ENCODE measurements at regions not wholly inside any gene's neighbourhood (a gene's known extent, or its start where the extent isn't known, plus 50 kb on each side); places are given as distances from the start of the nearest gene placed in this dataset.

- no peak for DNase-seq (ENCODE audit: low spot score)
Measured at GRCh38 chr11:10387206-10388083, 67.6 kb upstream of the AMPD3 start.

GRCh38 chr11:10388101-10388500 is 67.0 kb upstream of the AMPD3 start:
- no peak for DNase-seq (ENCODE audit: low spot score)

GRCh38 chr11:10388574-10388973 is 66.5 kb upstream of the AMPD3 start:
- no peak for DNase-seq (ENCODE audit: low spot score)

GRCh38 chr11:10390375-10390774 is 64.7 kb upstream of the AMPD3 start:
- no peak for DNase-seq (ENCODE audit: low spot score)

GRCh38 chr11:10392095-10393079 is 62.7 kb upstream of the AMPD3 start:
- DNase-seq (ENCODE audit: low spot score): no peak

DNA sequence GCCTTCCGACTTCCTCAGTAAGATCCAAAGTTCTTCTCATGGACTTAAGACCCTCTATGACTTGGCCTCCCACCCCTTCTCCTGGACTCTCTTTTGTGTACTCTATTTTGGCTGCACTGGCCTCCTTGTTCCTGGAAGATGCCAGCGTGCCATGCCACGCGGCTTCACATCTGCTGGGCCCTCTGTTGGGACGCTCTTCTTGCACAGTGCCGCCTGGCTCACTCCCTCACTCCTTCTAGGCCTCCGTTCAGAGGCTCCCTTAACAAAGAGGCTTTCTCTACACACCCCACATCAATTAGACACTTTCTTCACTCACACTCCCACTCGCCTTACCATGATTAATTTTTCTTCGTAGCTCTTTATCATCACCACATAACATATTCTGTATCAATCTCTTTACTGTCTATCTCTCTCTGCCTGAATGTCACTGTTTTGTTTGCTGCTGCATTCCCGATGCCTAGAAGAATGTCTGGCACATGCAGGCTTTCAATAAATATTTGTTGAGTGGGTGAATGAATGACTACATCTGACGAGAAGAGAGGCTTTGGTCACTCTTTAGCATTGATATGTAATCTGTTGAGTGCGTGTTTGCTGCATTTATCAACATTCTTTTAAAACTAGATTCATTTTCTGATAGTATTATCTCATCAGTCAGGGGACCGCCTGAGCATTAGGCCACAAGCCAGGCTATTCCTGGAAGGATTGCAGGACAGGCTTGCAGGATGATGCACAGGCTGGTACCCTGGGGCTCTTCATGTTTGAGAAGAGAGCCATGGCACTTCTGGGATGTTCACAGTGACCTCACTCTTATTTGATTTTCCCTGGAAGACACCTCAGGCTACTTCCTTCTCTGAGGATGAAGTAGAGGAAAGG is 60.6 kb upstream of the AMPD3 start:
- no peak for DNase-seq (ENCODE audit: low spot score)

- DNase-seq (ENCODE audit: low spot score): no peak
Measured at GRCh38 chr11:10395166-10395897, 59.7 kb upstream of the AMPD3 start.

GRCh38 chr11:10396771-10397170 is 58.3 kb upstream of the AMPD3 start:
- no peak for DNase-seq (ENCODE audit: low spot score)

GRCh38 chr11:10397226-10397987 is 57.7 kb upstream of the AMPD3 start:
- DNase-seq (ENCODE audit: low spot score): peak; percentile 74

- no peak for DNase-seq (ENCODE audit: low spot score)
Measured at GRCh38 chr11:10398525-10398924, 56.5 kb upstream of the AMPD3 start.

- no peak for DNase-seq (ENCODE audit: low spot score)
Measured at GRCh38 chr11:10400856-10401255, 54.2 kb upstream of the AMPD3 start.

DNA sequence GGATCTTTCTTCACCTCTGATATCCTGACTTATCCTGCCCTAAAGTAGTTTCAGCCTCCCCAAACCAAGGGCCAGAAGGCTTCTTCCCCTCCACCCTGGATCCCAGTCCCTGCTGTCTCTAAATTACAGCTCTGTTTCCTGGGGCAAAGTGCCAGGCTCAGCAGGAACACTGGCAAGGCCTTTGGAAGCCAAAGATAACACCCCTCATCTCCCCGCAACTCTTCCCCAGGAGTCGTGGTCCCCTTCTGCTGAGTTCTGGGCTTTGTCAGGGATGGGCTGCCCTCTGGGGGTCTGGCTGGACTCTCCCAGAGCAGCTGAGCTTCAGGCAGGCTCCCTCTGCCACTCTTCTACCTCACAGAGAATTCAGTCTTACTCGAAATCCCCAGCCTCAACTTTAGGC is 53.8 kb upstream of the AMPD3 start:
- no peak for DNase-seq (ENCODE audit: low spot score)

DNA sequence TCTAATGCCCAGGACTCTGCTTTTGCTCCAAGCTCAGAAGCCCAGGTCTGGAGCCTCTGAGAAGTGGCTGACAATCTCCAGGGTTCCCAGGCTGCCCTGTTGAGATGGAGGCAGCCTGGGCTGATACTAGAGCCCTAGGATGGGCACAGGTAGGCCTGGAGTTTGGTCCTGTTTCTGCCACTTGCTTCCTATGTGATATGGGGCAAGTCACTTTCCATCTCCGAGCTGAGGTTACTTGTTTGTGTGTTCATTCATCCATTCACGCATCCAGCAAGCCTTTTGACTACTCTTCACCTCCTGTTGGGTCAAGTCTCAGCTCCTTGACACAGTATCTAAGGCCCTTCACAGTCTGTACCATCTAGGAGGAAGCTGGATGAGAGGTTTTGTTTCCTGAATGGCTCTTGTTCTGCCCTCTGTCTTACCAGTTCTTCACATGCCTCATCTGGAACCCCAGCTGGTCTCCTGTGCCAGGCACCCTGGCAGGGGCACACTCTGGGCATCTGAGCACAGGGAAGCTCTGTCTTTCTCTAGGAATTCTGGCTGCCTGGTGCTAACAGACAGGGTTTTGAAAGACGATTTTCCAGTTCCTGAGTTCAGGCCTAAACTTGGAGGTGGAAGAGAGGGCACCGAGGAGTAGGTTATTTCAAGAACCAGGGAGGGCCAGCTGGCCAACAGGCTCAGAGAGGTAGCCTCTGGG is 53.2 kb upstream of the AMPD3 start:
- DNase-seq (ENCODE audit: low spot score): no peak

Small RNAs in the stretch of these regions (small RNA-seq; reads per million reads assigned to genes)
- 0 reads per million in 2 experiments for gene RNU6ATAC33P
